Fibroblast of pulmonary artery (primary cell): ENCODE measurements at regions not wholly inside any gene's neighbourhood (a gene's known extent, or its start where the extent isn't known, plus 50 kb on each side); places are given as distances from the start of the nearest gene placed in this dataset.

ENCODE experiments used
- DNase-seq: peaks from one replicate; pipeline ENCODE4 v3.0.0-alpha.2; 2010; ENCODE audit warnings: low read depth
- H3K4me3 ChIP-seq: replicated peaks from 2 replicates; pipeline ENCODE4 v1.5.1; 2011; ENCODE audit warnings: low read depth, mild to moderate bottlenecking, control low read depth, low read length, moderate library complexity
- CTCF ChIP-seq: IDR thresholded peaks from 2 replicates; pipeline ENCODE4 v1.5.1; 2011; ENCODE audit warnings: mild to moderate bottlenecking, control low read depth, low read length, inconsistent platforms; ENCODE audit errors: missing control alignments

GRCh38 chr2:235277485-235277884, 216.4 kb upstream of the AGAP1 start:
- TF ChIP-seq CTCF, result no peak
- no peak for DNase-seq
- H3K4me3 ChIP-seq, result no peak overlapping the region

DNA sequence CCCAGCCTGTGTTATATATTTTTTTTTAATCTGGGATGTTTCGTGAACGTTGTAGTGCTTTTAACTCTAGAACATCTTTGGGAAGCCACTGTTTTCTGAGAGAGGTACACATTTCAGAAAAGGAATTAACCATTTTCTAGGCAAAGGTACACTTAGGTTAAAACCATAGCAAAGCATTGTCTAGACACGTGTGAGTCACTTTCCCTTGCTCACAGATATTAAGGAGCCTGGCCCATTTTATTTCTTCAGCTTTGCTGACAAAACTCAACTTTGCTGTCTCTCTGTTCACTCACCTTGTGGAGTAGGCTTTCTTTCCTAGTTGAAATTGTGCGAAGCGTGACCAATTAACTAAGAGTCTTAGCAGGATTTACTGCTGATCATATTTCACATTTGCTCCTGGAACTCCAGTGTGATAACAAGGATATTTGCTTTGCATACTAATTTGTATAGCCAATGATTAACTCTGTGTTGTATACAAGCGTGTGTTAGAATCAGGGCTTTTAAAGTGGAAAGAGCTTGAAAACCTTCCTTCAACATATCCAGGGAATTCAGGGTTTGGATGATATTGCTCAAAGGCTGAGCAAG, 215.0 kb upstream of the AGAP1 start:
- no peak for TF ChIP-seq CTCF
- peak; percentile 20 for DNase-seq
- no peak overlapping the region for H3K4me3 ChIP-seq

- no peak overlapping the region for H3K4me3 ChIP-seq
- no peak for DNase-seq
- no peak for TF ChIP-seq CTCF
Observed at GRCh38 chr2:235279965-235280364, 213.9 kb upstream of the AGAP1 start.

- DNase-seq, result no peak
- no peak for TF ChIP-seq CTCF
- H3K4me3 ChIP-seq, result no peak overlapping the region
Observed at GRCh38 chr2:235283246-235283645, 210.6 kb upstream of the AGAP1 start.

GRCh38 chr2:235286622-235287374, 207.0 kb upstream of the AGAP1 start:
- peak; percentile 33 for DNase-seq
- TF ChIP-seq CTCF, result no peak
- no peak overlapping the region for H3K4me3 ChIP-seq

DNA sequence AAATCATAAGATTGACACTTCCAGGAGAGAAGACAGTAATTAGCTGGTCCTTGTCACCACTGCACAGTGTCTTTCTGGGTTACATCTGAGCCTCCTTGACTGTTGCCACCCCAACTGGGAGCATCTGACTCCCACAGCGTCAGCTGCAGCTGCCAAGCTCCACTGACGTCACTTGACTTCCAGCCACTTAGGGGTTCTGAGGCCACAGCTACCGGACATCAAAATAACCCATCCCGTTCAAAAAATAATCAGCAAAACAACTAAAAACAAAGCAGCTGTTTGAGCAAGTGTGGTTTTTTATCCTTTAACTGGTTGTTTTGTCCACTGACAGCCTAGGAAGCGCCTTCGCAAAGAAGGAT, 206.5 kb upstream of the AGAP1 start:
- no peak for TF ChIP-seq CTCF
- peak; percentile 42 for DNase-seq
- H3K4me3 ChIP-seq, result no peak overlapping the region

GRCh38 chr2:235291461-235291860, 202.4 kb upstream of the AGAP1 start:
- no peak for TF ChIP-seq CTCF
- DNase-seq, result no peak
- H3K4me3 ChIP-seq, result no peak overlapping the region
